ENCODE measurements at regions not wholly inside any gene's neighbourhood (a gene's known extent, or its start where the extent isn't known, plus 50 kb on each side); places are given as distances from the start of the nearest gene placed in this dataset.

- no peak for TF ChIP-seq REST (IDR thresholded peaks at IDR 0.05; ENCODE audit: unreplicated experiment)
- TF ChIP-seq ZNF462 (CRISPR knock-in tag; IDR thresholded peaks at IDR 0.05), result no peak
Measured at GRCh38 chr2:67889056-67889455, 173.7 kb downstream of the C1D start (continued).

GRCh38 chr2:67891642-67892041 lies 171.2 kb downstream of the C1D start:
- Mint-ChIP-seq H3K27me3 (ENCODE audit: insufficient read depth, low read depth, poor library complexity) (peaks cover 14% of the 10 kb centered on the region), H3K36me3 (ENCODE audit: low read depth) (no peaks in the 10 kb centered on the region), H3K27ac (no peak overlapping the region), H3K4me1 (peaks cover 24% of the 10 kb centered on the region), H3K4me3 (no peak overlapping the region), H3K9me3 (no peaks in the 10 kb centered on the region; the same call in 2 of the 3 replicates)
- DNase-seq (ENCODE audit: low spot score), result no peak
- no peak for ATAC-seq
- Histone ChIP-seq H3K27ac (ENCODE audit: low read depth) (no peak overlapping the region), H3K9me2 (ENCODE audit: insufficient read depth) (peaks cover 12% of the 10 kb centered on the region; the same call in 1 of the 2 replicates), H3K27me3 (ENCODE audit: insufficient read depth) (no peaks in the 10 kb centered on the region), H3K36me3 (ENCODE audit: insufficient read depth) (no peaks in the 10 kb centered on the region), H3K79me2 (replicated peaks; ENCODE audit: insufficient read depth) (no peaks in the 10 kb centered on the region), H3K4me1 (ENCODE audit: insufficient read depth) (peaks cover 15% of the 10 kb centered on the region), H4K20me1 (replicated peaks; ENCODE audit: insufficient read depth) (no peaks in the 10 kb centered on the region), H3F3A (replicated peaks; ENCODE audit: low read depth) (no peaks in the 10 kb centered on the region), H3K4me3 (no peak overlapping the region), H2AFZ (no peak overlapping the region), H3K4me2 (no peak overlapping the region)
- no peak for TF ChIP-seq JUNB (IDR thresholded peaks at IDR 0.05; ENCODE audit: unreplicated experiment)
- no peak for TF ChIP-seq ZNF331 (CRISPR knock-in tag; IDR thresholded peaks at IDR 0.05; ENCODE audit: low read depth)
- no peak for TF ChIP-seq EZH2phosphoT487 (IDR thresholded peaks at IDR 0.05; ENCODE audit: unreplicated experiment)
- no peak for TF ChIP-seq CREB1 (CRISPR knock-in tag; IDR thresholded peaks at IDR 0.05; ENCODE audit: low read depth)
- no peak for TF ChIP-seq CTCF (conservative IDR thresholded peaks at IDR 0.05; ENCODE audit: low read depth in 2 of 2)
